GM19240 (cell line): ENCODE measurements at regions not wholly inside any gene's neighbourhood (a gene's known extent, or its start where the extent isn't known, plus 50 kb on each side); places are given as distances from the start of the nearest gene placed in this dataset.

Experiments used
- DNase-seq: peaks from one replicate; pipeline ENCODE4 v3.0.0; 2011; ENCODE audit warnings: low spot score; ENCODE audit not compliant: insufficient read length

GRCh38 chr14:45373877-45374276 lies 120.9 kb upstream of the MIS18BP1 start:
- DNase-seq, result no peak

- DNase-seq, result no peak
Measured at GRCh38 chr14:45364565-45365156, 111.7 kb upstream of the MIS18BP1 start.

- no peak for DNase-seq
Measured at GRCh38 chr14:45362505-45362904, 109.5 kb upstream of the MIS18BP1 start.

- DNase-seq, result no peak
Measured at GRCh38 chr14:45361727-45362126, 108.7 kb upstream of the MIS18BP1 start.

- DNase-seq, result no peak
Measured at GRCh38 chr14:45359746-45360145, 106.7 kb upstream of the MIS18BP1 start.

GRCh38 chr14:45332360-45332988 lies 79.5 kb upstream of the MIS18BP1 start:
- no peak for DNase-seq

- DNase-seq, result no peak
Measured at GRCh38 chr14:45308745-45309397, 55.9 kb upstream of the MIS18BP1 start.
